Vagina (tissue), 2 donors: ENCODE measurements at regions not wholly inside any gene's neighbourhood (a gene's known extent, or its start where the extent isn't known, plus 50 kb on each side); places are given as distances from the start of the nearest gene placed in this dataset.

ENCODE experiments used
- DNase-seq, 2 donors: peaks; one replicate each; pipeline ENCODE4 v3.0.0-alpha.2; 2017; ENCODE audit errors: extremely low spot score in 2 of 2
- H3K27ac ChIP-seq: fragments of 200-600 bp; sonication (generic); one replicate; pipeline ENCODE4 v1.5.1; 2019
- H3K27me3 ChIP-seq: fragments of 200-600 bp; sonication (generic); one replicate; pipeline ENCODE4 v1.5.1; 2019
- H3K36me3 ChIP-seq, 2 donors: fragments of 200-600 bp; sonication (generic); one replicate each; pipeline ENCODE4 v1.5.1; 2017 to 2019
- H3K4me1 ChIP-seq: fragments of 200-600 bp; sonication (generic); one replicate; pipeline ENCODE4 v1.5.1; 2019
- H3K4me3 ChIP-seq, 2 donors: fragments of 200-600 bp; sonication (generic); 1 replicate in 1 of 2; 2 replicates in 1 of 2; pipeline ENCODE4 v1.5.1; 2016 to 2019
- H3K9me3 ChIP-seq: fragments of 200-600 bp; sonication (generic); one replicate; pipeline ENCODE4 v1.5.1; 2019
- CTCF ChIP-seq, 3 experiments: fragments of 450-650 bp in 2 of 3; fragments of 200-600 bp in 1 of 3; sonication (generic) in 1 of 3; IDR thresholded peaks; one replicate each; pipeline ENCODE4 v1.5.1; 2017 to 2019; ENCODE audit warnings: antibody characterized with exemption in 3 of 3, mild to moderate bottlenecking in 2 of 3, moderate library complexity in 2 of 3
- POLR2A ChIP-seq, 2 donors: fragments of 450-650 bp; IDR thresholded peaks; one replicate each; pipeline ENCODE4 v1.6.1; 2017; ENCODE audit warnings: antibody characterized with exemption in 2 of 2, mild to moderate bottlenecking in 2 of 2, moderate library complexity in 2 of 2
- POLR2AphosphoS5 ChIP-seq, 2 donors: sonication (generic); formaldehyde crosslinking; IDR thresholded peaks; one replicate each; pipeline ENCODE4 v1.9.0; 2017; ENCODE audit warnings: antibody characterized with exemption in 2 of 2, mild to moderate bottlenecking in 2 of 2, low read depth in 1 of 2; ENCODE audit not compliant: insufficient read depth in 1 of 2
- intact Hi-C: fragments of 100-400 bp; cut with DNase I; formaldehyde crosslinking; loops from one replicate; pipeline ENCODE4 v1.15.1; 2023

- intact Hi-C loops: no loop called here
- no peaks in the 10 kb centered on the region for H3K27me3 ChIP-seq
- H3K27ac ChIP-seq: no peak overlapping the region
- TF ChIP-seq POLR2AphosphoS5 (IDR thresholded peaks at IDR 0.05; ENCODE audit: insufficient read depth in 1 of 2, low read depth in 1 of 2) (no peak), CTCF (IDR thresholded peaks at IDR 0.05) (no peak), POLR2A (IDR thresholded peaks at IDR 0.05) (no peak)
- H3K4me1 ChIP-seq: peaks cover 7% of the 10 kb centered on the region
- no peaks in the 10 kb centered on the region for H3K36me3 ChIP-seq
- DNase-seq: no peak
- peaks cover 5% of the 10 kb centered on the region for H3K9me3 ChIP-seq
- no peak overlapping the region for H3K4me3 ChIP-seq
Measured at GRCh38 chr12:9349888-9350885, 142.0 kb upstream of the PZP start.

- DNase-seq: no peak
- Histone ChIP-seq H3K4me3 (no peak overlapping the region), H3K9me3 (peaks cover 2% of the 10 kb centered on the region), H3K27ac (no peak overlapping the region), H3K4me1 (peaks cover 7% of the 10 kb centered on the region), H3K27me3 (no peaks in the 10 kb centered on the region), H3K36me3 (no peaks in the 10 kb centered on the region)
- intact Hi-C loops: no loop called here
- TF ChIP-seq POLR2A (IDR thresholded peaks at IDR 0.05): no peak
- TF ChIP-seq POLR2AphosphoS5 (IDR thresholded peaks at IDR 0.05; ENCODE audit: insufficient read depth in 1 of 2, low read depth in 1 of 2): no peak
- no peak for TF ChIP-seq CTCF (IDR thresholded peaks at IDR 0.05)
Measured at GRCh38 chr12:9348906-9349518, 140.8 kb upstream of the PZP start.

GRCh38 chr12:9347328-9348127, 139.3 kb upstream of the PZP start:
- Histone ChIP-seq H3K9me3 (no peaks in the 10 kb centered on the region), H3K4me3 (no peak overlapping the region), H3K36me3 (no peaks in the 10 kb centered on the region), H3K27ac (no peak overlapping the region), H3K27me3 (no peaks in the 10 kb centered on the region), H3K4me1 (peaks cover 7% of the 10 kb centered on the region)
- DNase-seq: no peak
- intact Hi-C loops: no loop called here
- TF ChIP-seq POLR2AphosphoS5 (IDR thresholded peaks at IDR 0.05; ENCODE audit: insufficient read depth in 1 of 2, low read depth in 1 of 2): peak in 1 of 2 donors; percentile 9
- TF ChIP-seq POLR2A (IDR thresholded peaks at IDR 0.05): no peak
- TF ChIP-seq CTCF (IDR thresholded peaks at IDR 0.05): no peak

- Histone ChIP-seq H3K9me3 (no peaks in the 10 kb centered on the region), H3K4me3 (no peak overlapping the region), H3K36me3 (no peaks in the 10 kb centered on the region), H3K4me1 (peaks cover 7% of the 10 kb centered on the region), H3K27ac (no peak overlapping the region), H3K27me3 (no peaks in the 10 kb centered on the region)
- no peak for DNase-seq
- no peak for TF ChIP-seq POLR2A (IDR thresholded peaks at IDR 0.05)
- TF ChIP-seq POLR2AphosphoS5 (IDR thresholded peaks at IDR 0.05; ENCODE audit: insufficient read depth in 1 of 2, low read depth in 1 of 2): no peak
- no peak for TF ChIP-seq CTCF (IDR thresholded peaks at IDR 0.05)
- intact Hi-C loops: no loop called here
Measured at GRCh38 chr12:9346866-9347327, 138.7 kb upstream of the PZP start.
